ENCODE measurements at regions not wholly inside any gene's neighbourhood (a gene's known extent, or its start where the extent isn't known, plus 50 kb on each side); places are given as distances from the start of the nearest gene placed in this dataset.
A peak's percentile ranks its signal among the peaks of the same experiment; 100 is the strongest.
"Not testable (repeated sequence)": the region's sequence is repeated elsewhere in the genome, so short reads cannot be mapped to it uniquely, and the experiment has no call there.

DNA sequence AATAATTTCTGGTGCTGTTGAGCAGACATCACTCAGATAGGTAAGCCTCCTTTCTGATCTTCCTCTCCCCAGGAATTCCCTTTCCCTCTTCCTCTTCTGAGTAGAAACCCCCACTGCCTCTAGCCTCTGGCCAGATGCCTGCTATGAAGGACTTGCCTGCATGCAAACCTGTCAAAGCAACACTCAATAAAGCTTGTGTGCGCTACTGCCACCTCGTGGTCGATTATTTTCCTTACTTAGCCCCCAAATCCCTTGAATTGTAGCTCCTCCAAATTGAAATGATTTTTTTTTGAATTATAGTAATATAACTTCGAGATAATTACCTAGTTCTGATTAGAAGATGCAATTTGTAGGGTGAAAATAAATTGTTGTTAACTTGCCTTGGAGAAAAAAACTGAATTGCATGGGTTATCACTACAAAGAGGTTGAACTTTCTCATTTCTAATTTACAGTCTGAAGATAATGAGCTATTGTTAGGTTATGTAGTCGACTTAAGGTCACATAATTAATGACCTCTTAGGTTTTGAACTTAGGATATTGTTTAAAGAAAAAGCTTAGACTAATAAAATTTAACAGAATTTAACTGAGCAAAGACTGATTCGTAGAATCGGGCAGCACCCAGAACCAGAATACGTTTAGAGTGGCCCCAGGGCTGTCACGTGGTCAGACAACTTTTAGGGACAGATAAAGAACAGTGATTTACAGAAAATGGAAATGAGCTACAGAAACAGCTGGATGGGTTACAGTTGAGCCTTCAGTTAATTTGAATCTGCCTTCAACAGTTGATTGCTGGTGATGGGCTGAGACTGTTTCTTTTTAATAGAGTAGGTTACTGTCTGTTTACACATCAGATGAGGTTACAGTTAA lies 269.3 kb downstream of the ARPP21 start:
- Mint-ChIP-seq H3K4me1 (ENCODE audit: unreplicated experiment) (peaks cover 4% of the 10 kb centered on the region), H3K27me3 (no peaks in the 10 kb centered on the region), H3K27ac (no peak overlapping the region), H3K36me3 (no peaks in the 10 kb centered on the region), H3K4me3 (no peak overlapping the region), H3K9me3 (no peaks in the 10 kb centered on the region)
- DNase-seq (ENCODE audit: extremely low spot score, unreplicated experiment), result peak; percentile 73
- TF ChIP-seq CTCF (conservative IDR thresholded peaks at IDR 0.05), result peak; percentile 93

DNA sequence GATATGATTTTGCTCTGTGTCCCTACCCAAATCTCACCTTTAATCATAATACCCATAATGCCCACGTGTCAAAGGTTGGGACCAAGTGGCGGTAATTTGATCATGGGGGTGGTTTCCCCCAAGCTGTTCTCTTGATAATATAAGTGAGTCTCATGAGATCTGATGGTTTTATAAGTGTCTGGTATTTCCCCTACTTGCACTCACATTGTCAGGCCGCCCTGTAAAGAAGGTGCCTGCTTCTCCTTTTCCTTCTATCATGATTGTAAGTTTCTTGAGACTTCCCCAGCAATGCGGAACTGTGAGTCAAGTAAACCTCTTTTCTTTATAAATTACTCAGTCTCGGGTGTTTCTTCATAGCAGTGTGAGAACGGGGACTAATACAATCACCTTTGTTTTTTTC lies 279.8 kb downstream of the ARPP21 start:
- TF ChIP-seq CTCF (conservative IDR thresholded peaks at IDR 0.05), result no peak
- H3K4me1 Mint-ChIP-seq (ENCODE audit: unreplicated experiment), result peaks cover 3% of the 10 kb centered on the region
- no peak overlapping the region for H3K27ac Mint-ChIP-seq
- H3K9me3 Mint-ChIP-seq, result no peaks in the 10 kb centered on the region
- H3K4me3 Mint-ChIP-seq, result no peak overlapping the region
- H3K36me3 Mint-ChIP-seq, result no peaks in the 10 kb centered on the region
- DNase-seq (ENCODE audit: extremely low spot score, unreplicated experiment), result no peak
- H3K27me3 Mint-ChIP-seq, result peaks cover 3% of the 10 kb centered on the region

DNA sequence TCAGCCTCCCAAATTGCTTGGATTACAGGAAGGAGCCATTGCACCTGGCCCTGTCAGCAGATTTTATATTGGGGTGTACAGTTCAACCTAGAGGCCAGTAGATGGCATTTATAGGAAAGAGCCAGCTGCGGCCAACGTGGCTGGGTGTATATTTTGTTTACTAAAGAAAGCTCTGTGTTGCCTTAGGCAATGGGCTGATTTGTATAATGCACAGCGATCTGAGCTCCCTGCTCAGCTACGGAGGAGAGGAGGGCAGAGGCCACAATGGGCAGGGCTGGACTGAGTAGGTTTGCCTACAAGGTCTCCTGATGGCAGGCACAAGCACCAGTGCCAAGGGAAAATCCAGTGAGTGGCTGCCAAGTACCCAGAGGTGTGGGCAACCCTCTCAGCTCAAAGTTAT lies 282.4 kb downstream of the ARPP21 start:
- Mint-ChIP-seq H3K9me3 (no peaks in the 10 kb centered on the region), H3K36me3 (no peaks in the 10 kb centered on the region), H3K27me3 (peaks cover 1% of the 10 kb centered on the region), H3K27ac (no peak overlapping the region), H3K4me3 (no peak overlapping the region), H3K4me1 (ENCODE audit: unreplicated experiment) (peaks cover 5% of the 10 kb centered on the region)
- TF ChIP-seq CTCF (conservative IDR thresholded peaks at IDR 0.05), result no peak
- no peak for DNase-seq (ENCODE audit: extremely low spot score, unreplicated experiment)

GRCh38 chr3:35924070-35924469 lies 284.7 kb downstream of the ARPP21 start:
- not testable (repeated sequence) for H3K36me3 Mint-ChIP-seq; H3K9me3 Mint-ChIP-seq; DNase-seq (ENCODE audit: extremely low spot score, unreplicated experiment); H3K27me3 Mint-ChIP-seq; H3K4me3 Mint-ChIP-seq; H3K27ac Mint-ChIP-seq; H3K4me1 Mint-ChIP-seq (ENCODE audit: unreplicated experiment)
- TF ChIP-seq CTCF (conservative IDR thresholded peaks at IDR 0.05), result peak; percentile 72

- Mint-ChIP-seq H3K36me3 (no peaks in the 10 kb centered on the region), H3K27ac (no peak overlapping the region), H3K4me1 (ENCODE audit: unreplicated experiment) (peaks cover 6% of the 10 kb centered on the region)
Observed at GRCh38 chr3:35927441-35927840, 288.1 kb downstream of the ARPP21 start.

More at GRCh38 chr3:35927441-35927840, 288.1 kb downstream of the ARPP21 start:
- Mint-ChIP-seq H3K4me3 (no peak overlapping the region), H3K9me3 (no peaks in the 10 kb centered on the region), H3K27me3 (no peaks in the 10 kb centered on the region)
- no peak for TF ChIP-seq CTCF (conservative IDR thresholded peaks at IDR 0.05)
- no peak for DNase-seq (ENCODE audit: extremely low spot score, unreplicated experiment)
